ENCODE measurements at regions not wholly inside any gene's neighbourhood (a gene's known extent, or its start where the extent isn't known, plus 50 kb on each side); places are given as distances from the start of the nearest gene placed in this dataset.

DNA sequence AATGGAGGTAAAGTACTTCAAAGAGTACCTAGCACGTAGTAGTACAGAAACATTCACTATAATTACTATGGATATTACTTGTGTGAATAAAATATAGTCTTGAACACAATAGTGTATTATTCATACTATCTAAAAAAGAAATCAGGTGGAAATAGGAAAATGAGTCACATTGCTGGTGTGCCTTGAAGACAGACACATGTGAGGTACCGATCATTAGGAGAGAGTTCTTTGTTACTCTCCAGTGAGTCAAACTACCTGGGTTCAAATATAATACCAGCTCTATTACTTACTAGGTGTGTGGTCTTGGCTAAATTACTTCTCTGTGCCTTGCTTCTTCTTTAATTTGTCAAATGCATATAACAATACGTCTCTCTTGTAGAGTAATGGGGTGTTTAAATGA, 50.8 kb upstream of the BEND6 start:
- H3K4me3 ChIP-seq (ENCODE audit: low read depth, low read length): no peak overlapping the region
- TF ChIP-seq, protein P1, sequence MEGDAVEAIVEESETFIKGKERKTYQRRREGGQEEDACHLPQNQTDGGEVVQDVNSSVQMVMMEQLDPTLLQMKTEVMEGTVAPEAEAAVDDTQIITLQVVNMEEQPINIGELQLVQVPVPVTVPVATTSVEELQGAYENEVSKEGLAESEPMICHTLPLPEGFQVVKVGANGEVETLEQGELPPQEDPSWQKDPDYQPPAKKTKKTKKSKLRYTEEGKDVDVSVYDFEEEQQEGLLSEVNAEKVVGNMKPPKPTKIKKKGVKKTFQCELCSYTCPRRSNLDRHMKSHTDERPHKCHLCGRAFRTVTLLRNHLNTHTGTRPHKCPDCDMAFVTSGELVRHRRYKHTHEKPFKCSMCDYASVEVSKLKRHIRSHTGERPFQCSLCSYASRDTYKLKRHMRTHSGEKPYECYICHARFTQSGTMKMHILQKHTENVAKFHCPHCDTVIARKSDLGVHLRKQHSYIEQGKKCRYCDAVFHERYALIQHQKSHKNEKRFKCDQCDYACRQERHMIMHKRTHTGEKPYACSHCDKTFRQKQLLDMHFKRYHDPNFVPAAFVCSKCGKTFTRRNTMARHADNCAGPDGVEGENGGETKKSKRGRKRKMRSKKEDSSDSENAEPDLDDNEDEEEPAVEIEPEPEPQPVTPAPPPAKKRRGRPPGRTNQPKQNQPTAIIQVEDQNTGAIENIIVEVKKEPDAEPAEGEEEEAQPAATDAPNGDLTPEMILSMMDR (IDR thresholded peaks at IDR 0.05; ENCODE audit: borderline replicate concordance, insufficient read depth, low read depth, low read length): no peak

DNA sequence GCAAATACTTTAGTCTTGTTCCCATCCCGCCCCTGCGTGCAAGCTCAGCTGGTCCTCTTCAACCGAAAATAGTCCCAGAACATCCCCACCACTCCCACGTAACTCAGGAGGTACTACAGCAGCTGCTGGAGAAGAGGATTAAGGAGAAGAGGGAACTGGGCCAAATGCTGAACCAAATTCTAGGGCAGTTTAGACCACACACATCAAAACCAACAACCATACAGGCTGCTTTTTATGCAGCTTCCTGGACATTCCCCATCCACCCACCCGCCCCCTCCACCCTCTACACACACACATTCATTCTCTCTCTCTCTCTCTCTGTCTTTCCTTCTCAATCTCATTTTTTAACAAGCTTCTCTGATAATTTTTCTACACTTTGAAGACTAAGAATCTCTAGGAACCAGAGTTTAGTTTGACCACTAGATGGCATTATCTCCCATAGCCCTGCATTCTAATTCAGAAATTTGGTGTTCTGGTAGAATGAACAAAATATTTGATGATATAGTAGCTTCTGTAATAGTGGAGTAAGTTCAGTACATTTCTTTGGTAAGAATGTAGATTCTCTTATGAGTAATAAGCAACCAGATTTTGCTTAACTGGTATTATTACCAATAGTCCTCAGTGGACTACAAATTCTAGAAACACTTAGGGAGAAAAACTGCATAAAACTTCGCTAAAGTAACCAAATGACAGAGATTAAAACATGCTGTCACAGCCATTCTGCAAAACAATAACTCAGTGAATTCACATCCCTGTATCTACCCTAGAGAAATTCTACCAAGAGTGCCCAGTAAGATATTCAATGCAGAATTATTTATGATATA, 52.1 kb upstream of the BEND6 start:
- H3K4me3 ChIP-seq (ENCODE audit: low read depth, low read length): no peak overlapping the region
- TF ChIP-seq, protein P1 (IDR thresholded peaks at IDR 0.05; ENCODE audit: borderline replicate concordance, insufficient read depth, low read depth, low read length): peak; percentile 45; the same call in 1 of the 2 replicates

DNA sequence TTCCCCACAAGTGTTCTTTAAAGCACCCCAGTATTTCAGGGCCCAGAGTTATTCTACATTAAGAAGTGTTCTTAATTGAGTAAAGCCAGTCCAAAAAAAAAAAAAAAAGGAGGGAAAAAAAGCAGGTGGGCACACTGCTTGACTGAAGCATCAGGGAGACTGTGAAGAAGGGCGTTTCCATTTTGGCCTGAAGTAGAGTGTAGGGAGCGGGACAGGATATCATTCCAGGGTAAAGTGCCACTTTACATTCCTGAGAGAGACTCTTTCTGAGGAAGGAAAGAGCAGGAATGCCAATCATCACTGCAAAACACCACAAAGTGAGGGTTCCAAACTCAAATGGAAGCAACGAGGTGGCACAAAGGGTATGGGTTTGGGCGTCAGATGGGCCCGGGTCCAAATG, 54.1 kb upstream of the BEND6 start:
- TF ChIP-seq, protein P1 (IDR thresholded peaks at IDR 0.05; ENCODE audit: borderline replicate concordance, insufficient read depth, low read depth, low read length): no peak

DNA sequence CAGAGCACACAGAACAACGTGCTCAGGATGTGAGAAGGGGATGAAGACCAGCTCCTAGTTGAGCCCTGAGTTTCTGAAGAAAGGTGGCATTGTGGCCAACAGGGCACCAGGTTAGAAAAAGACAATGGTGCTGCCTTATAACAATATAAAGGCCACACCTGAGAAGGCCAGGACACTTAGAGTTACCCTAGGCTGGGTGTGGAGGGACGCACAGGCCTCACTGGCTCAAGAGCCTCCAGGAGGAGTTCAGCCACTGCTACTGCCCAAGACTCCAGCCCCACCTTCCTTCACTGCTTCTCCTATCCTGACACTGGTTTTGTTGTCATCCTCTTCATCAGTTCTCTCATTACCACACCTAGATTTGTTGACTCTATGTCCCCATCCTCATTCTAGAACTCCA, 55.2 kb upstream of the BEND6 start:
- H3K4me3 ChIP-seq (ENCODE audit: low read depth, low read length): no peak overlapping the region
- TF ChIP-seq, protein P1 (IDR thresholded peaks at IDR 0.05; ENCODE audit: borderline replicate concordance, insufficient read depth, low read depth, low read length): no peak

More for the DNA sequence above, 54.1 kb upstream of the BEND6 start:
- H3K4me3 ChIP-seq (ENCODE audit: low read depth, low read length): no peak overlapping the region

DNA sequence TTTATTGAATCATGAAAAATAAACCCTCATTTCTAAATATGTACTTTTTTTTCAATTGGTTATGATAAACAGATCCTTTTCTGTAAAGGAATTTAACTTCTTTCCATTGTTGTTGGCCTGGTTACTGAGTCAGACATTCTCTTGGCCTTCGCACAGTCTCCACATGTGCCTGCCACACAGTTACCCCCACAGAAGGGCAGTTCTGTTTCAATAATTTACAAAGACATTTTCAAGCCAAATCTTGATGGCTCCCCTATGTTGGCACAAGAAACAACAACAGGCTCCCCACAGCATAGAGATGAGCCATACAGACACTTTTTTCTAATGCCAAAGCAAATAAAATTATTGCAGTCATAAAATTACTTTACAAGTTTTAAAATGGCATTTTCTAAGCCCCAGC, 55.6 kb upstream of the BEND6 start:
- no peak overlapping the region for H3K4me3 ChIP-seq (ENCODE audit: low read depth, low read length)
- TF ChIP-seq, protein P1 (IDR thresholded peaks at IDR 0.05; ENCODE audit: borderline replicate concordance, insufficient read depth, low read depth, low read length): no peak

DNA sequence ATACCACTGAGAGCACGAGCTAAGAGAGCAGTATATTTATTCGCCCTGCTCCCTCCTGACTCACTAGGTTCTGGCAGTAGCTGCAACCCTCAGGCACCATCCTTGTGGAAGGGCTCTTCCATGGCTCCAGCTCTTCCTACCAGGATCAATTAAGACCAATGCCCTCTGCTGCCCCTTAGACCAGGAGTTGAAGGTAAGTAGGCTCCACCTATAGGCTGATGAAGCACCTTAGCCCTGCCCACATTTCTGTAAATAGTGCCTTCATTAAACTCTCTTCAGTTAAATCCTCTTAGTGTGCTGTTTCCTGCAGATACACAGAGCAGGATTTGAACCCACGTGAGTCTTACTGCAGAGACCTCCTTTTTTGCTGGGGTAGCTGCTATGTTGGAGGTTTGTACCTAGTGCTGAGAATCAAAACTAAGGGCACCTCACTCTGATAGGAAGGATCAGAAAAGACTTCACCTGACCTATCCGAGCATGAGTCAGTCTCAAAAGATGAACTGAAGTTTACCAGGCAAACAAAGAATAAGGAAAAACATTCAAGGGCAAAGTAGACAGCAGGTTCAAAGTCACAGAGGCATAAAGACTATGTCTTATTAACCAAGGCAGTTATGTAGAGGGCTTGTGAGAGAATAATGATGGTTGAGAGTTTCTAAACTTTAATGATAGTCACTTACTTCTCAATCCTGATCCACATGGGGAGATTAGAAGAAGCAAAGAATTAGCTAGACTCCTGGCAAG, 56.9 kb upstream of the BEND6 start:
- TF ChIP-seq, protein P1 (IDR thresholded peaks at IDR 0.05; ENCODE audit: borderline replicate concordance, insufficient read depth, low read depth, low read length): no peak

More for the DNA sequence above, 56.9 kb upstream of the BEND6 start:
- no peak overlapping the region for H3K4me3 ChIP-seq (ENCODE audit: low read depth, low read length)

Data from GM12875 (cell line).